ENCODE measurements at regions not wholly inside any gene's neighbourhood (a gene's known extent, or its start where the extent isn't known, plus 50 kb on each side); places are given as distances from the start of the nearest gene placed in this dataset.

- Histone ChIP-seq H3K4me1 (ENCODE audit: control insufficient read depth, insufficient read depth, low read length) (no peaks in the 10 kb centered on the region), H3K9me3 (ENCODE audit: control insufficient read depth, insufficient read depth, low read depth, low read length) (no peaks in the 10 kb centered on the region), H3K36me3 (ENCODE audit: control insufficient read depth in 2 of 2, insufficient read depth in 1 of 2, low read length in 2 of 2) (no peaks in the 10 kb centered on the region), H3K27ac (ENCODE audit: extremely low read depth, low read depth, low read length) (no peak overlapping the region), H3K4me3 (ENCODE audit: low read depth, low read length) (no peak overlapping the region)
- ChIA-PET CTCF (no interaction called here), POLR2A (no interaction called here)
- TF ChIP-seq INSM2 (tag by site-specific recombination; IDR thresholded peaks at IDR 0.05): no peak
- TF ChIP-seq ZBTB6 (tag by site-specific recombination; IDR thresholded peaks at IDR 0.05): no peak
- no peak for TF ChIP-seq ZNF112 (tag by site-specific recombination; IDR thresholded peaks at IDR 0.05)
- TF ChIP-seq ZFP37 (tag by site-specific recombination; IDR thresholded peaks at IDR 0.05): no peak
- TF ChIP-seq ZNF645 (tag by site-specific recombination; IDR thresholded peaks at IDR 0.05): no peak
- no peak for TF ChIP-seq KLF7 (tag by site-specific recombination; IDR thresholded peaks at IDR 0.05; ENCODE audit: borderline replicate concordance)
- no peak for TF ChIP-seq SCRT2 (tag by site-specific recombination; IDR thresholded peaks at IDR 0.05)
- TF ChIP-seq ZNF148 (tag by site-specific recombination; IDR thresholded peaks at IDR 0.05; ENCODE audit: borderline replicate concordance): no peak
- TF ChIP-seq ZNF2 (tag by site-specific recombination; IDR thresholded peaks at IDR 0.05): no peak
Observed at GRCh38 chr10:65534771-65535170, 1391.1 kb upstream of the LRRTM3 start.

GRCh38 chr10:65544756-65545155, 1381.1 kb upstream of the LRRTM3 start:
- H3K27ac ChIP-seq (ENCODE audit: extremely low read depth, low read depth, low read length): no peak overlapping the region
- H3K4me1 ChIP-seq (ENCODE audit: control insufficient read depth, insufficient read depth, low read length): no peaks in the 10 kb centered on the region
- H3K4me3 ChIP-seq (ENCODE audit: low read depth, low read length): no peak overlapping the region
- CTCF ChIA-PET: no interaction called here
- no peaks in the 10 kb centered on the region for H3K36me3 ChIP-seq (ENCODE audit: control insufficient read depth in 2 of 2, insufficient read depth in 1 of 2, low read length in 2 of 2)
- POLR2A ChIA-PET: no interaction called here
- H3K9me3 ChIP-seq (ENCODE audit: control insufficient read depth, insufficient read depth, low read depth, low read length): no peaks in the 10 kb centered on the region
- no peak for TF ChIP-seq ZNF362 (tag by site-specific recombination; IDR thresholded peaks at IDR 0.05)
- no peak for TF ChIP-seq ZBTB1 (tag by site-specific recombination; IDR thresholded peaks at IDR 0.05)
- no peak for TF ChIP-seq ZNF23 (tag by site-specific recombination; IDR thresholded peaks at IDR 0.05; ENCODE audit: borderline replicate concordance)
- no peak for TF ChIP-seq ZNF513 (tag by site-specific recombination; IDR thresholded peaks at IDR 0.05)
- no peak for TF ChIP-seq BCL11B (tag by site-specific recombination; IDR thresholded peaks at IDR 0.05; ENCODE audit: low read depth)
- no peak for TF ChIP-seq ZNF596 (tag by site-specific recombination; IDR thresholded peaks at IDR 0.05)
- no peak for TF ChIP-seq ZNF202 (tag by site-specific recombination; IDR thresholded peaks at IDR 0.05; ENCODE audit: borderline replicate concordance)
- TF ChIP-seq ZNF449 (tag by site-specific recombination; IDR thresholded peaks at IDR 0.05): no peak
